GM12892 (cell line): ENCODE measurements at regions not wholly inside any gene's neighbourhood (a gene's known extent, or its start where the extent isn't known, plus 50 kb on each side); places are given as distances from the start of the nearest gene placed in this dataset.

Experiments used
- POLR2A ChIP-seq: IDR thresholded peaks from 2 replicates; pipeline ENCODE4 v1.6.1; 2011; ENCODE audit warnings: low read depth, low read length, control low read depth
- POLR2AphosphoS5 ChIP-seq: IDR thresholded peaks from 2 replicates; pipeline ENCODE4 v1.6.1; 2011; ENCODE audit warnings: low read depth, low read length, control low read depth
- TAF1 ChIP-seq: IDR thresholded peaks from 2 replicates; pipeline ENCODE4 v1.6.1; 2011; ENCODE audit warnings: low read depth, mild to moderate bottlenecking, control low read depth, low read length, borderline replicate concordance

DNA sequence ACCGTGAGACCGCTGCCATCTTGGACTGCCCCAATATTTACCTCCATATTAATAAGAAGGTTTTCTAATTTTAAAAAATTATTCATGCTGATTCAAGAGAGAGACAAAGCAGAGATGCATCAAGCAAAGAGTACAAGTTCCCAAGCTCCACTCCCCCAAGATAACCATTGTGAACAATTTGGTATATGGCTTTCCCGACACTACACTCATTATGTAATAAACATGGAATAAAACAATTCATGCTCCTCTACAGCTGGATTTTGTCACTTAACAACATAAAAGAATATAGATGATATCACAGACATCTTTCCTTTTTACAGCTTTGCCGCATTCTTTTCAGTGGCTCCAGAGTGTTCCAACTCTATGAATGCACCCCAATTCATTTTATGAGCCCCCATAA lies 307.6 kb downstream of the FGFR2 start:
- TF ChIP-seq POLR2A (no peak), POLR2AphosphoS5 (no peak), TAF1 (no peak)
